ENCODE measurements at regions not wholly inside any gene's neighbourhood (a gene's known extent, or its start where the extent isn't known, plus 50 kb on each side); places are given as distances from the start of the nearest gene placed in this dataset.

GRCh38 chr12:88855301-88855700 lies 275.0 kb upstream of the KITLG start:
- H3K27me3 ChIP-seq (ENCODE audit: insufficient read depth), result no peaks in the 10 kb centered on the region
- H3K4me2 ChIP-seq, result no peak overlapping the region
- H3K9ac ChIP-seq, result no peak overlapping the region
- no peak overlapping the region for H2AFZ ChIP-seq (ENCODE audit: low read depth)
- no peaks in the 10 kb centered on the region for H3K9me2 ChIP-seq
- WGBS (ENCODE audit: low lambda C conversion rate), result 56% methylated on average over 1 of the region's 1 CpG
- H3K4me3 ChIP-seq (ENCODE audit: low read depth in 2 of 2, low read length in 1 of 2), result no peak overlapping the region
- no peaks in the 10 kb centered on the region for H3K9me3 ChIP-seq
- H3K4me1 ChIP-seq (ENCODE audit: control insufficient read depth in 1 of 2, insufficient read depth in 2 of 2, low read depth in 1 of 2, low read length in 1 of 2), result 0 out of 4 replicates have a peak, but pooled peaks cover 0 to 4% of the 10 kb centered on the region in 2 experiments
- peaks cover 18% of the 10 kb centered on the region for H3F3A ChIP-seq (replicated peaks; ENCODE audit: insufficient read depth)
- ChIA-PET CTCF (no interaction called here), POLR2A (no interaction called here)
- H3K79me2 ChIP-seq (ENCODE audit: insufficient read depth), result no peaks in the 10 kb centered on the region
- no peaks in the 10 kb centered on the region for H3K36me3 ChIP-seq (replicated peaks in 1 of 2; ENCODE audit: control insufficient read depth in 1 of 2, insufficient read depth in 2 of 2, low read length in 1 of 2)
- no peaks in the 10 kb centered on the region for H4K20me1 ChIP-seq (ENCODE audit: insufficient read depth)
- TF ChIP-seq FOSL2 (IDR thresholded peaks at IDR 0.05; ENCODE audit: borderline replicate concordance, low read depth), result no peak
- TF ChIP-seq JUND (IDR thresholded peaks at IDR 0.05), result no peak
- no peak overlapping the region for H3K27ac ChIP-seq (ENCODE audit: low read depth in 2 of 2, low read length in 1 of 2)
- no peak for DNase-seq

DNA sequence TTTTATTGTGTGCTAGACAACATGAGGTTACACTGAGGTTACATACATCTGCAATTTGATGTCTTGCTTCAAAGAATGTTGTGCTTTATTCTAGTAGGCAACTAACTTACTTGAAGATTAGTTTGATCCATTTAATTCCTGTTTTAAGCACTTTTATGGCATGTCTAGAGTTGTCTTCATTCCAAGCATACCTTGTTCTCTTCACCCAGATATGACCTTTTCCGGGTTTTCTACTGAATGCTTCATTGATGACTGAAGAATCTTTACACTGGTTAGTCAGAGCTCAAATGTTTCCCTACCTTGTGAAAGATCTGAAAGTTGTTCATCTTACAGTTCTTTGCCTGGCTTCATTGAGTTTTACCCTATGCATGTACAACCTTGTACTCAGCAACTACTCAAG lies 274.0 kb upstream of the KITLG start:
- 0 out of 4 replicates have a peak overlapping the region, but pooled peaks of 1 of the 2 experiments have one; percentile 13 for H3K4me3 ChIP-seq (ENCODE audit: low read depth in 2 of 2, low read length in 1 of 2)
- 0 out of 4 replicates have a peak, but pooled peaks cover 0 to 4% of the 10 kb centered on the region in 2 experiments for H3K4me1 ChIP-seq (ENCODE audit: control insufficient read depth in 1 of 2, insufficient read depth in 2 of 2, low read depth in 1 of 2, low read length in 1 of 2)
- no peak overlapping the region for H2AFZ ChIP-seq (ENCODE audit: low read depth)
- DNase-seq, result no peak
- no peaks in the 10 kb centered on the region for H3K9me2 ChIP-seq
- no peak overlapping the region for H3K4me2 ChIP-seq
- H3K79me2 ChIP-seq (ENCODE audit: insufficient read depth), result no peaks in the 10 kb centered on the region
- no peaks in the 10 kb centered on the region for H3K9me3 ChIP-seq
- POLR2A ChIA-PET, result no interaction called here
- no peaks in the 10 kb centered on the region for H4K20me1 ChIP-seq (ENCODE audit: insufficient read depth)
- H3K36me3 ChIP-seq (replicated peaks in 1 of 2; ENCODE audit: control insufficient read depth in 1 of 2, insufficient read depth in 2 of 2, low read length in 1 of 2), result no peaks in the 10 kb centered on the region
- no peaks in the 10 kb centered on the region for H3K27me3 ChIP-seq (ENCODE audit: insufficient read depth)
- CTCF ChIA-PET, result no interaction called here
- H3F3A ChIP-seq (replicated peaks; ENCODE audit: insufficient read depth), result peaks cover 18% of the 10 kb centered on the region
- WGBS (ENCODE audit: low lambda C conversion rate), result 35% methylated on average over 1 of the region's 1 CpG
- no peak overlapping the region for H3K9ac ChIP-seq
- H3K27ac ChIP-seq (ENCODE audit: low read depth in 2 of 2, low read length in 1 of 2), result peak overlapping the region; percentile 35 to 43; a peak in 2 of 4 replicates
- TF ChIP-seq, protein P1, sequence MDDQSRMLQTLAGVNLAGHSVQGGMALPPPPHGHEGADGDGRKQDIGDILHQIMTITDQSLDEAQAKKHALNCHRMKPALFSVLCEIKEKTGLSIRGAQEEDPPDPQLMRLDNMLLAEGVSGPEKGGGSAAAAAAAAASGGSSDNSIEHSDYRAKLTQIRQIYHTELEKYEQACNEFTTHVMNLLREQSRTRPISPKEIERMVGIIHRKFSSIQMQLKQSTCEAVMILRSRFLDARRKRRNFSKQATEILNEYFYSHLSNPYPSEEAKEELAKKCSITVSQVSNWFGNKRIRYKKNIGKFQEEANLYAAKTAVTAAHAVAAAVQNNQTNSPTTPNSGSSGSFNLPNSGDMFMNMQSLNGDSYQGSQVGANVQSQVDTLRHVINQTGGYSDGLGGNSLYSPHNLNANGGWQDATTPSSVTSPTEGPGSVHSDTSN (IDR thresholded peaks at IDR 0.05), result peak; percentile 30; the same call in 1 of the 2 replicates
- no peak for TF ChIP-seq FOXM1 (IDR thresholded peaks at IDR 0.05; ENCODE audit: low read depth)
- no peak for TF ChIP-seq ZBTB33 (IDR thresholded peaks at IDR 0.05; ENCODE audit: borderline replicate concordance, low read depth)
- no peak for TF ChIP-seq TAF1 (IDR thresholded peaks at IDR 0.05; ENCODE audit: borderline replicate concordance, low read depth, low read length)
- TF ChIP-seq NFIC (IDR thresholded peaks at IDR 0.05; ENCODE audit: borderline replicate concordance), result no peak
- no peak for TF ChIP-seq FOXJ3 (CRISPR knock-in tag; IDR thresholded peaks at IDR 0.05)
- no peak for TF ChIP-seq EZH2phosphoT487 (IDR thresholded peaks at IDR 0.05; ENCODE audit: borderline replicate concordance, low read depth)
- TF ChIP-seq, protein P2, sequence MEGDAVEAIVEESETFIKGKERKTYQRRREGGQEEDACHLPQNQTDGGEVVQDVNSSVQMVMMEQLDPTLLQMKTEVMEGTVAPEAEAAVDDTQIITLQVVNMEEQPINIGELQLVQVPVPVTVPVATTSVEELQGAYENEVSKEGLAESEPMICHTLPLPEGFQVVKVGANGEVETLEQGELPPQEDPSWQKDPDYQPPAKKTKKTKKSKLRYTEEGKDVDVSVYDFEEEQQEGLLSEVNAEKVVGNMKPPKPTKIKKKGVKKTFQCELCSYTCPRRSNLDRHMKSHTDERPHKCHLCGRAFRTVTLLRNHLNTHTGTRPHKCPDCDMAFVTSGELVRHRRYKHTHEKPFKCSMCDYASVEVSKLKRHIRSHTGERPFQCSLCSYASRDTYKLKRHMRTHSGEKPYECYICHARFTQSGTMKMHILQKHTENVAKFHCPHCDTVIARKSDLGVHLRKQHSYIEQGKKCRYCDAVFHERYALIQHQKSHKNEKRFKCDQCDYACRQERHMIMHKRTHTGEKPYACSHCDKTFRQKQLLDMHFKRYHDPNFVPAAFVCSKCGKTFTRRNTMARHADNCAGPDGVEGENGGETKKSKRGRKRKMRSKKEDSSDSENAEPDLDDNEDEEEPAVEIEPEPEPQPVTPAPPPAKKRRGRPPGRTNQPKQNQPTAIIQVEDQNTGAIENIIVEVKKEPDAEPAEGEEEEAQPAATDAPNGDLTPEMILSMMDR (IDR thresholded peaks at IDR 0.05), result no peak
- TF ChIP-seq, protein P3, sequence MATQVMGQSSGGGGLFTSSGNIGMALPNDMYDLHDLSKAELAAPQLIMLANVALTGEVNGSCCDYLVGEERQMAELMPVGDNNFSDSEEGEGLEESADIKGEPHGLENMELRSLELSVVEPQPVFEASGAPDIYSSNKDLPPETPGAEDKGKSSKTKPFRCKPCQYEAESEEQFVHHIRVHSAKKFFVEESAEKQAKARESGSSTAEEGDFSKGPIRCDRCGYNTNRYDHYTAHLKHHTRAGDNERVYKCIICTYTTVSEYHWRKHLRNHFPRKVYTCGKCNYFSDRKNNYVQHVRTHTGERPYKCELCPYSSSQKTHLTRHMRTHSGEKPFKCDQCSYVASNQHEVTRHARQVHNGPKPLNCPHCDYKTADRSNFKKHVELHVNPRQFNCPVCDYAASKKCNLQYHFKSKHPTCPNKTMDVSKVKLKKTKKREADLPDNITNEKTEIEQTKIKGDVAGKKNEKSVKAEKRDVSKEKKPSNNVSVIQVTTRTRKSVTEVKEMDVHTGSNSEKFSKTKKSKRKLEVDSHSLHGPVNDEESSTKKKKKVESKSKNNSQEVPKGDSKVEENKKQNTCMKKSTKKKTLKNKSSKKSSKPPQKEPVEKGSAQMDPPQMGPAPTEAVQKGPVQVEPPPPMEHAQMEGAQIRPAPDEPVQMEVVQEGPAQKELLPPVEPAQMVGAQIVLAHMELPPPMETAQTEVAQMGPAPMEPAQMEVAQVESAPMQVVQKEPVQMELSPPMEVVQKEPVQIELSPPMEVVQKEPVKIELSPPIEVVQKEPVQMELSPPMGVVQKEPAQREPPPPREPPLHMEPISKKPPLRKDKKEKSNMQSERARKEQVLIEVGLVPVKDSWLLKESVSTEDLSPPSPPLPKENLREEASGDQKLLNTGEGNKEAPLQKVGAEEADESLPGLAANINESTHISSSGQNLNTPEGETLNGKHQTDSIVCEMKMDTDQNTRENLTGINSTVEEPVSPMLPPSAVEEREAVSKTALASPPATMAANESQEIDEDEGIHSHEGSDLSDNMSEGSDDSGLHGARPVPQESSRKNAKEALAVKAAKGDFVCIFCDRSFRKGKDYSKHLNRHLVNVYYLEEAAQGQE (IDR thresholded peaks at IDR 0.05; ENCODE audit: low read depth, low read length), result no peak
- no peak for TF ChIP-seq ELF1 (IDR thresholded peaks at IDR 0.05)
- TF ChIP-seq NRF1 (IDR thresholded peaks at IDR 0.05; ENCODE audit: low read depth, low read length), result no peak
- no peak for TF ChIP-seq MEF2A (IDR thresholded peaks at IDR 0.05; ENCODE audit: borderline replicate concordance, low read depth)
- no peak for TF ChIP-seq MXI1 (IDR thresholded peaks at IDR 0.05; ENCODE audit: low read depth, low read length)
- TF ChIP-seq YY1 (IDR thresholded peaks at IDR 0.05; ENCODE audit: low read depth), result no peak
- no peak for TF ChIP-seq RCOR1 (IDR thresholded peaks at IDR 0.05; ENCODE audit: low read length)
- TF ChIP-seq GATA2 (CRISPR knock-in tag; IDR thresholded peaks at IDR 0.05), result no peak
- TF ChIP-seq, protein P4, sequence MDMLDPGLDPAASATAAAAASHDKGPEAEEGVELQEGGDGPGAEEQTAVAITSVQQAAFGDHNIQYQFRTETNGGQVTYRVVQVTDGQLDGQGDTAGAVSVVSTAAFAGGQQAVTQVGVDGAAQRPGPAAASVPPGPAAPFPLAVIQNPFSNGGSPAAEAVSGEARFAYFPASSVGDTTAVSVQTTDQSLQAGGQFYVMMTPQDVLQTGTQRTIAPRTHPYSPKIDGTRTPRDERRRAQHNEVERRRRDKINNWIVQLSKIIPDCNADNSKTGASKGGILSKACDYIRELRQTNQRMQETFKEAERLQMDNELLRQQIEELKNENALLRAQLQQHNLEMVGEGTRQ (IDR thresholded peaks at IDR 0.05; ENCODE audit: borderline replicate concordance, low read depth, low read length), result no peak
- TF ChIP-seq RFX5 (IDR thresholded peaks at IDR 0.05; ENCODE audit: low read length), result no peak
